Activated B cell treated with CpG ODN at 0.5 μM for 24 hours (primary cell): ENCODE measurements at regions not wholly inside any gene's neighbourhood (a gene's known extent, or its start where the extent isn't known, plus 50 kb on each side); places are given as distances from the start of the nearest gene placed in this dataset.

Source experiments
- ATAC-seq: fragments of 200-7000 bp; cut with Tn5 transposase; one replicate; pipeline ENCODE4 v1.10.0; 2021; ENCODE audit warnings: low read depth, mild to moderate bottlenecking, moderate library complexity
- CTCF ChIA-PET: fragments of 350-600 bp; sonication (Branson Sonifier 250); formaldehyde crosslinking; loops from one replicate; lab custom pipeline; 2021; ENCODE audit warnings: antibody characterized with exemption; lab: Charles Lee
- POLR2A ChIA-PET: fragments of 350-600 bp; sonication (Branson Sonifier 250); formaldehyde crosslinking; loops from one replicate; lab custom pipeline; 2021; ENCODE audit warnings: antibody characterized with exemption; lab: Charles Lee
- DNase-seq: peaks from one replicate; pipeline ENCODE4 v3.0.0; 2022
- H3K27ac Mint-ChIP-seq: one replicate; pipeline ENCODE4 v1.8.0; 2020; ENCODE audit warnings: mixed read lengths
- H3K27me3 Mint-ChIP-seq: one replicate; pipeline ENCODE4 v1.8.0; 2021; ENCODE audit warnings: mixed read lengths
- H3K36me3 Mint-ChIP-seq: one replicate; pipeline ENCODE4 v1.8.0; 2021; ENCODE audit warnings: low read depth, mixed read lengths
- H3K4me1 Mint-ChIP-seq: one replicate; pipeline ENCODE4 v1.8.0; 2021; ENCODE audit warnings: mixed read lengths
- H3K4me3 Mint-ChIP-seq: one replicate; pipeline ENCODE4 v1.8.0; 2020; ENCODE audit warnings: mild to moderate bottlenecking, mixed read lengths
- H3K9me3 Mint-ChIP-seq: one replicate; pipeline ENCODE4 v1.8.0; 2020; ENCODE audit warnings: mixed read lengths
- intact Hi-C: fragments of 100-400 bp; cut with micrococcal nuclease; formaldehyde crosslinking; loops from one replicate; pipeline ENCODE4 v1.15.1; 2024
- TF ChIP-seq, protein P1 (sequence below): fragments of 200-600 bp; IDR thresholded peaks from one replicate; pipeline ENCODE4 v1.8.0; 2022; ENCODE audit warnings: antibody characterized with exemption, mild to moderate bottlenecking

- ChIA-PET CTCF (no interaction called here), POLR2A (no interaction called here)
- intact Hi-C loops, result no loop called here
- H3K27me3 Mint-ChIP-seq, result no peaks in the 10 kb centered on the region
- no peaks in the 10 kb centered on the region for H3K36me3 Mint-ChIP-seq
- ATAC-seq (no peak), DNase-seq (no peak)
- H3K4me3 Mint-ChIP-seq, result no peak overlapping the region
- peaks cover 12% of the 10 kb centered on the region for H3K9me3 Mint-ChIP-seq
- TF ChIP-seq, protein P1, sequence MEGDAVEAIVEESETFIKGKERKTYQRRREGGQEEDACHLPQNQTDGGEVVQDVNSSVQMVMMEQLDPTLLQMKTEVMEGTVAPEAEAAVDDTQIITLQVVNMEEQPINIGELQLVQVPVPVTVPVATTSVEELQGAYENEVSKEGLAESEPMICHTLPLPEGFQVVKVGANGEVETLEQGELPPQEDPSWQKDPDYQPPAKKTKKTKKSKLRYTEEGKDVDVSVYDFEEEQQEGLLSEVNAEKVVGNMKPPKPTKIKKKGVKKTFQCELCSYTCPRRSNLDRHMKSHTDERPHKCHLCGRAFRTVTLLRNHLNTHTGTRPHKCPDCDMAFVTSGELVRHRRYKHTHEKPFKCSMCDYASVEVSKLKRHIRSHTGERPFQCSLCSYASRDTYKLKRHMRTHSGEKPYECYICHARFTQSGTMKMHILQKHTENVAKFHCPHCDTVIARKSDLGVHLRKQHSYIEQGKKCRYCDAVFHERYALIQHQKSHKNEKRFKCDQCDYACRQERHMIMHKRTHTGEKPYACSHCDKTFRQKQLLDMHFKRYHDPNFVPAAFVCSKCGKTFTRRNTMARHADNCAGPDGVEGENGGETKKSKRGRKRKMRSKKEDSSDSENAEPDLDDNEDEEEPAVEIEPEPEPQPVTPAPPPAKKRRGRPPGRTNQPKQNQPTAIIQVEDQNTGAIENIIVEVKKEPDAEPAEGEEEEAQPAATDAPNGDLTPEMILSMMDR, result no peak
- no peak overlapping the region for H3K27ac Mint-ChIP-seq
- no peaks in the 10 kb centered on the region for H3K4me1 Mint-ChIP-seq
These were observed 2068.9 kb upstream of the PIK3C3 start for GRCh38 chr18:39886136-39886535.

- no peaks in the 10 kb centered on the region for H3K27me3 Mint-ChIP-seq
- no peak overlapping the region for H3K27ac Mint-ChIP-seq
- ChIA-PET CTCF (no interaction called here), POLR2A (no interaction called here)
- H3K4me3 Mint-ChIP-seq, result no peak overlapping the region
- DNase-seq, result no peak
- no peaks in the 10 kb centered on the region for H3K4me1 Mint-ChIP-seq
- intact Hi-C loops, result no loop called here
- no peaks in the 10 kb centered on the region for H3K36me3 Mint-ChIP-seq
- H3K9me3 Mint-ChIP-seq, result peaks cover 3% of the 10 kb centered on the region
- no peak for ATAC-seq
- TF ChIP-seq, protein P1, result no peak
These were observed 2082.4 kb upstream of the PIK3C3 start for GRCh38 chr18:39872651-39873050.

- Mint-ChIP-seq H3K36me3 (no peaks in the 10 kb centered on the region), H3K27ac (no peak overlapping the region), H3K27me3 (no peaks in the 10 kb centered on the region), H3K4me3 (no peak overlapping the region), H3K9me3 (peaks cover 5% of the 10 kb centered on the region), H3K4me1 (no peaks in the 10 kb centered on the region)
- ATAC-seq (no peak), DNase-seq (no peak)
- ChIA-PET CTCF (no interaction called here), POLR2A (no interaction called here)
- TF ChIP-seq, protein P1, result no peak
- intact Hi-C loops, result no loop called here
These were observed 2083.1 kb upstream of the PIK3C3 start for GRCh38 chr18:39871961-39872360.

GRCh38 chr18:39870591-39870990, 2084.4 kb upstream of the PIK3C3 start:
- Mint-ChIP-seq H3K27ac (no peak overlapping the region), H3K9me3 (peaks cover 5% of the 10 kb centered on the region), H3K4me3 (no peak overlapping the region), H3K4me1 (no peaks in the 10 kb centered on the region), H3K27me3 (no peaks in the 10 kb centered on the region), H3K36me3 (no peaks in the 10 kb centered on the region)
- CTCF ChIA-PET, result no interaction called here
- ATAC-seq, result no peak
- POLR2A ChIA-PET, result no interaction called here
- intact Hi-C loops, result no loop called here
- TF ChIP-seq, protein P1, result no peak
- no peak for DNase-seq

DNA sequence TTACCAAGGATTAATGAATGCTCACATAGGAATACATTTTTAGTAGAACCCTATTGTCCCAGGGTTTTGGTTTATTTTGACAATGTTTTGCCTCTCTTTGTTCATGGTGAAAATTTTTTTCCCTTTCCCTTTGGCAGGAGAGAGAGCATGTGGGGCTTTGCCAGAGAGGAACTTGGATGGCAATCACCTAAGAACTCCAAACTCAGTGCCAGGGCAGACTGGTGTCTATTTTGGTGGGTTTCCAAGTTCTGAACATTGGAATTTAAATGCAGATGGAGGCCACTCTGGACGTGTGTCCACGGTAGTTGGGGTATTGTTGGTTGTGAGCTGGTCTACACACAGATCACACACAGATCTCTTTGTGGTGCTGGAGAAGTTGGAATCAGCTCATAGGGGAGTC, 2091.1 kb upstream of the PIK3C3 start:
- no peak overlapping the region for H3K4me3 Mint-ChIP-seq
- peaks cover 6% of the 10 kb centered on the region for H3K9me3 Mint-ChIP-seq
- H3K27ac Mint-ChIP-seq, result no peak overlapping the region
- H3K27me3 Mint-ChIP-seq, result no peaks in the 10 kb centered on the region
- DNase-seq (no peak), ATAC-seq (no peak)
- H3K4me1 Mint-ChIP-seq, result no peaks in the 10 kb centered on the region
- no peaks in the 10 kb centered on the region for H3K36me3 Mint-ChIP-seq
- intact Hi-C loops, result no loop called here
- POLR2A ChIA-PET, result no interaction called here
- TF ChIP-seq, protein P1, result no peak
- CTCF ChIA-PET, result no interaction called here
